ENCODE measurements at regions not wholly inside any gene's neighbourhood (a gene's known extent, or its start where the extent isn't known, plus 50 kb on each side); places are given as distances from the start of the nearest gene placed in this dataset.

GRCh38 chr13:103168901-103169508 is 102.8 kb upstream of the SLC10A2 start:
- Histone ChIP-seq H3K9me3 (no peaks in the 10 kb centered on the region), H3K4me3 (peak overlapping the region; percentile 14 to 19), H3K4me1 (no peaks in the 10 kb centered on the region), H3K27me3 (no peaks in the 10 kb centered on the region), H3K27ac (no peak overlapping the region), H3K36me3 (ENCODE audit: low read depth, missing control alignments) (no peaks in the 10 kb centered on the region)
- WGBS, 2 donors: 70 to 81% methylated on average over 16 of the region's 16 CpGs
- intact Hi-C loops (cut with DNase I; ENCODE audit: low total_unique reads): no loop called here
- TF ChIP-seq POLR2A (IDR thresholded peaks at IDR 0.05): no peak
- no peak for TF ChIP-seq CTCF (IDR thresholded peaks at IDR 0.05)
- DNase-seq: peak; percentile 69

- no peak for DNase-seq
- Histone ChIP-seq H3K9me3 (no peaks in the 10 kb centered on the region), H3K27me3 (no peaks in the 10 kb centered on the region), H3K36me3 (ENCODE audit: low read depth, missing control alignments) (no peaks in the 10 kb centered on the region), H3K27ac (no peak overlapping the region), H3K4me3 (no peak overlapping the region), H3K4me1 (no peaks in the 10 kb centered on the region)
- intact Hi-C loops (cut with DNase I; ENCODE audit: low total_unique reads): no loop called here
- WGBS, 2 donors: 78 to 88% methylated on average over 1 of the region's 1 CpG
- TF ChIP-seq POLR2A (IDR thresholded peaks at IDR 0.05): no peak
Measured at GRCh38 chr13:103164251-103164650, 98.0 kb upstream of the SLC10A2 start.

GRCh38 chr13:103161476-103161875 is 95.3 kb upstream of the SLC10A2 start:
- Histone ChIP-seq H3K4me3 (no peak overlapping the region), H3K27ac (no peak overlapping the region), H3K27me3 (no peaks in the 10 kb centered on the region), H3K36me3 (ENCODE audit: low read depth, missing control alignments) (no peaks in the 10 kb centered on the region), H3K9me3 (no peaks in the 10 kb centered on the region), H3K4me1 (no peaks in the 10 kb centered on the region)
- no peak for DNase-seq
- intact Hi-C loops (cut with DNase I; ENCODE audit: low total_unique reads): no loop called here
- WGBS, 2 donors: 85 to 88% methylated on average over 3 of the region's 3 CpGs
- TF ChIP-seq CTCF (IDR thresholded peaks at IDR 0.05) (no peak), POLR2A (IDR thresholded peaks at IDR 0.05) (no peak)

GRCh38 chr13:103157434-103158145 is 91.4 kb upstream of the SLC10A2 start:
- TF ChIP-seq CTCF (IDR thresholded peaks at IDR 0.05) (no peak), POLR2A (IDR thresholded peaks at IDR 0.05) (no peak)
- H3K4me3 ChIP-seq: no peak overlapping the region
- H3K27me3 ChIP-seq: no peaks in the 10 kb centered on the region
- no peak for DNase-seq
- whole genome bisulfite sequencing, 2 donors: 69 to 71% methylated on average over 2 of the region's 2 CpGs
- H3K4me1 ChIP-seq: no peaks in the 10 kb centered on the region
- H3K27ac ChIP-seq: no peak overlapping the region
- H3K36me3 ChIP-seq (ENCODE audit: low read depth, missing control alignments): no peaks in the 10 kb centered on the region
- no peaks in the 10 kb centered on the region for H3K9me3 ChIP-seq
- intact Hi-C loops (cut with DNase I; ENCODE audit: low total_unique reads): no loop called here

- H3K4me1 ChIP-seq: no peaks in the 10 kb centered on the region
- intact Hi-C loops (cut with DNase I; ENCODE audit: low total_unique reads): no loop called here
- H3K9me3 ChIP-seq: no peaks in the 10 kb centered on the region
- no peaks in the 10 kb centered on the region for H3K36me3 ChIP-seq (ENCODE audit: low read depth, missing control alignments)
- no peaks in the 10 kb centered on the region for H3K27me3 ChIP-seq
- TF ChIP-seq POLR2A (IDR thresholded peaks at IDR 0.05) (no peak), CTCF (IDR thresholded peaks at IDR 0.05) (no peak)
- DNase-seq: no peak
- H3K4me3 ChIP-seq: no peak overlapping the region
- no peak overlapping the region for H3K27ac ChIP-seq
- WGBS, 2 donors: 68 to 74% methylated on average over 3 of the region's 3 CpGs
Measured at GRCh38 chr13:103157016-103157415, 90.8 kb upstream of the SLC10A2 start.
